GM10266 (cell line): ENCODE measurements at regions not wholly inside any gene's neighbourhood (a gene's known extent, or its start where the extent isn't known, plus 50 kb on each side); places are given as distances from the start of the nearest gene placed in this dataset.

Source experiments
- DNase-seq: peaks from one replicate; pipeline ENCODE4 v3.0.0; 2012; ENCODE audit errors: extremely low spot score
- TF ChIP-seq, protein P1 (sequence below): IDR thresholded peaks from 2 replicates; pipeline ENCODE4 v1.5.1; 2012; ENCODE audit warnings: mild to moderate bottlenecking, low read depth; ENCODE audit not compliant: control insufficient read depth, insufficient read depth; ENCODE audit errors: missing control alignments

- TF ChIP-seq, protein P1, sequence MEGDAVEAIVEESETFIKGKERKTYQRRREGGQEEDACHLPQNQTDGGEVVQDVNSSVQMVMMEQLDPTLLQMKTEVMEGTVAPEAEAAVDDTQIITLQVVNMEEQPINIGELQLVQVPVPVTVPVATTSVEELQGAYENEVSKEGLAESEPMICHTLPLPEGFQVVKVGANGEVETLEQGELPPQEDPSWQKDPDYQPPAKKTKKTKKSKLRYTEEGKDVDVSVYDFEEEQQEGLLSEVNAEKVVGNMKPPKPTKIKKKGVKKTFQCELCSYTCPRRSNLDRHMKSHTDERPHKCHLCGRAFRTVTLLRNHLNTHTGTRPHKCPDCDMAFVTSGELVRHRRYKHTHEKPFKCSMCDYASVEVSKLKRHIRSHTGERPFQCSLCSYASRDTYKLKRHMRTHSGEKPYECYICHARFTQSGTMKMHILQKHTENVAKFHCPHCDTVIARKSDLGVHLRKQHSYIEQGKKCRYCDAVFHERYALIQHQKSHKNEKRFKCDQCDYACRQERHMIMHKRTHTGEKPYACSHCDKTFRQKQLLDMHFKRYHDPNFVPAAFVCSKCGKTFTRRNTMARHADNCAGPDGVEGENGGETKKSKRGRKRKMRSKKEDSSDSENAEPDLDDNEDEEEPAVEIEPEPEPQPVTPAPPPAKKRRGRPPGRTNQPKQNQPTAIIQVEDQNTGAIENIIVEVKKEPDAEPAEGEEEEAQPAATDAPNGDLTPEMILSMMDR: no peak
- DNase-seq: no peak
These were observed 250.0 kb upstream of the SLC30A5 start for GRCh38 chr5:68843624-68844364.

DNA sequence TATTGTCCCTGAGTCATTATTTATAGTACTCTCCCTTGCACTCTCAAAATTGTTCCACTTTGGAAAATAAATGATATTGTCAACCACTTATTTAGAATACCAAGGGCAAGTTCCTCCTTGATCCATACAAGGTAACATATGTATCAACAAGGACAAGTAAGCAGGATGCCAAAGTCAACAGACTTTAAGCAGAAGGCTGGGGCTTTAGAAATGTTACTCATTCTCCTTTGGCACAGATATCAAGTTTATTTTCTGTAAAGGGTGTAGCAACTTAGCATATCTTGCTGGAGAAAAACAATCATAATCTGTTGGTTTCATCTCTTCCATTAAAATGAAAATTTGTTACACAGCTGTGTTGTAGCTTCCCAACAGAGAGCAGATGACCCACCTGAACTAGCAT is 248.7 kb upstream of the SLC30A5 start:
- TF ChIP-seq, protein P1: no peak
- DNase-seq: no peak

DNA sequence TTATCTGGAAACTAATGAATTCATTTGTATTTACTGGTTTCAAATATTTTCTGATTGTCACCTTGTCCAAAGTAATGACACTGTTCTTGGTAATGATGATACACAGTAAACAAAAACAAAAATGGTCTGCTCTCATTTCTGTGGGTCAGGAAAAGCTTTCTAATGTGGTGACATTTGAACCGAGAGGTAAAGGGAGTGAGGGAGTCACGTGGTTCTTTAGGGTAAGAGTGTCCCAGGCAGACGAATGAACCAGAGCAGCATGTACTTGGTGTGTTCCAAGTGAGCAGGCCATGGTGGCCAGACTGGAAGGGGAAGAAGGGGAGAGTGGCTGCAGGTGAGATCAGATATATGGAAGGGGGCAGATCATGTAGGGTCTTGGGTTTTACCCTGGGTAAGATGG is 247.0 kb upstream of the SLC30A5 start:
- no peak for DNase-seq
- TF ChIP-seq, protein P1: no peak

DNA sequence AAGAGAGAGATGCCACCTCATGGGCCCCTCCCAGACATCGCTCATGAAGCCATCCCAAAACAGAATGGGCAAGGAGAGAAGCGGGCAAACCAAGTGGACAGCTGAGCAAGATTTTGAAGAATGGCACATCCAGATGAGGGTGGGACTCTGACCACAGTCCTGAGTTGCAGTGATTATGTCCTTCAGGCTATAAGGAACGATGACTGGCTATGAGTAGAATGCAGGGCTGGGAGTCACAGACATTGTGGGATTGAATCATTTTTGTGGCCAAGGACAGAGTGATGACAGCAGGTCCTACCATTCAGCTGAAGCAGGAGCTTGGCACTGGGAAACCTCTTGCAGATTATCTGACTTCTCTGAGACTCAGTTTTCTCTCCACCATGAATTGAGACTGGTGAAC is 245.7 kb upstream of the SLC30A5 start:
- TF ChIP-seq, protein P1: no peak
- no peak for DNase-seq

DNA sequence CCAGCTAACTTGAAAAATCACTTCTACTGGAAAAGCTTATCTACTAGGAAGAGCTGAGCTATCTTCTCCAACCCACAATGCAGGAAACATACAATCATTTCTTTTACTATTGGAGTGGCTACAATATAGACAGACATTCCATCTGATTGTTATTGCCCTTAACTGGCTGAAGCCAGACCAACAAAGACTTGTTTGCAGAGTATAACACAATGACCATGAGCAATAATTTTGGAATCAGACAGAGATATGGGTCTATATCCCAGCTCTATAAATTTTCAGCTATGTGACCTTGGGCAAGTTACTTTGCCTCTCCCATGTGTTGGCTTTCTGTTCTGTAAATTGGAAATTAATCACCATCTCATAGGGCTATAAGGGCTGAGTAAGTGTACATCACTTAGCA is 244.7 kb upstream of the SLC30A5 start:
- TF ChIP-seq, protein P1: no peak
- no peak for DNase-seq

DNA sequence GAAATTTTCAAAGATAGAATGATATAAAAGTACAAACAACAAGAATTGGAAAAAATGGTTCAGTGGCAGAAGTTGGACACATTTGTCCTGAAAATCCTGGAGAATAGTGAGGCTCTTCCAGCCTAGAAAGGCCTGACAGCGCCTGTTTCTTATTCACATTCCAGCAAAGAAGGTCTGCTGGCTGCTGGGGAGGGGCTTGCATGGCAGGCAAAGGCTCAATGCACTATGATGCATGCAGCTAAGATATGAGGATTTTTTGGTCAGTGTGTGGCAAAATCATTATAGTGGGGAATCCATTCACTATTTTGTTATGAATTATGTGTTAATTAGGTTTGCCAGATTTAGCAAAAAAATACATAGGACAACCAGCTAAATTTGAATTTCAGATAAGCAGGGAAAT is 243.9 kb upstream of the SLC30A5 start:
- DNase-seq: no peak
- TF ChIP-seq, protein P1: no peak

DNA sequence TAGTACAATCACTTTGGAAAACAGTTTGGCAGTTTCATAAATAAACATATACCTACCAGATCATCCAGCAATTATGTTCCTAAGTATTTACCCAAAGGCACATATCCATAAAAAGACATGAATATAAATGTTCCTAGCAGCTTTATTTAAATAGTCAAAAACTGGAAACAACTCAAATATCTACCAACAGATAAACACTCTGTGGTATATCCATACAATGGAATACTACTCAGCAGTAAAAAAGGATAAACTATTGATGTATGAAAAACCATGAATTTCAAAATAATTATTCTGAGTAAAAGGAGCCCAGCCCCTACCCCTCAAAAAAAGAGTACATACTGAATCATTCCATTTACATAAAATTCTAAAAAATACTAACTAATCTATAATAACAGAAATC is 232.7 kb upstream of the SLC30A5 start:
- no peak for DNase-seq
- TF ChIP-seq, protein P1: no peak
